ENCODE measurements at regions not wholly inside any gene's neighbourhood (a gene's known extent, or its start where the extent isn't known, plus 50 kb on each side); places are given as distances from the start of the nearest gene placed in this dataset.
"Not testable (repeated sequence)": the region's sequence is repeated elsewhere in the genome, so short reads cannot be mapped to it uniquely, and the experiment has no call there.

DNA sequence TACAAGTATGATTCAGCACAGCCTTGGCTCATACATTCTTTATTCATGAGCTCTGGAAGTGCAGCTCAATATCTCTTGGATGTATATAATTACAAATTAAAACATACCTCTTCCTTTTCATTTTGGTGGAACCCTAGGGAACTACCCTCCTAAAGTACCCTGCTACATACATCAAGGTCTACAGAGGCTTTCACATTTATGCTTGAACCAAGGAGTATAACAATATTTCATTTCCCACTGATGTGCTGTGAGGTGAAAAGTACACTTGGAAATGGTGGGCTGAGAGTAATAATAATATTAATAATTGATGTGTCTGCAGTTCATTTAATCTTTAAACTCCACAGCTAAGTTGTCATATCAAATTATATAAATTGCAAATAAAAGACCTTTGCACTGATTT is 142.2 kb upstream of the LRRC3B start:
- no peaks in the 10 kb centered on the region for H3K27me3 Mint-ChIP-seq
- no peaks in the 10 kb centered on the region for H3K36me3 Mint-ChIP-seq (ENCODE audit: low read depth)
- H3K4me3 Mint-ChIP-seq: no peak overlapping the region
- H3K4me1 Mint-ChIP-seq (ENCODE audit: low read depth): no peaks in the 10 kb centered on the region
- H3K27ac Mint-ChIP-seq: no peak overlapping the region
- peaks cover 8% of the 10 kb centered on the region for H3K9me3 Mint-ChIP-seq

DNA sequence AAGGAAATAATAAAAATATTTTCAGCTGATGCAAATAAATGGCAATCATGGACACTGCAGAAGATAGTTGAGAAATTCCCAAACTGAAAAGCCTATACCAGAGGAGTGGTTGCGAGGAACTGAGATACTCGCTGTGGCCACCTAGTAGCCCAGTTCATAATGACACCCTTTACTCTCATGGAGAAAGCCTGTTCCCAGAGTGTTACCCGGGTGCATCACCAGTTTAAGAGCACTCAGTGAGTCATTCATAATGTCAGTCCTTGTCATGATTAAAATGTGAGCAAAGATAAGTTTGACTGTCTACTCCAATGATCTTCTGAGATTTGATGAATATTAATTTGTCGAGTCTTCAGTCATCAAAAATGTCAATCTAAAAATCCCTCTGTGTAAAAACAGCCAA is 138.4 kb upstream of the LRRC3B start:
- no peak overlapping the region for H3K27ac Mint-ChIP-seq
- H3K4me3 Mint-ChIP-seq: no peak overlapping the region
- H3K27me3 Mint-ChIP-seq: no peaks in the 10 kb centered on the region
- no peaks in the 10 kb centered on the region for H3K4me1 Mint-ChIP-seq (ENCODE audit: low read depth)
- no peaks in the 10 kb centered on the region for H3K36me3 Mint-ChIP-seq (ENCODE audit: low read depth)
- H3K9me3 Mint-ChIP-seq: peaks cover 14% of the 10 kb centered on the region

DNA sequence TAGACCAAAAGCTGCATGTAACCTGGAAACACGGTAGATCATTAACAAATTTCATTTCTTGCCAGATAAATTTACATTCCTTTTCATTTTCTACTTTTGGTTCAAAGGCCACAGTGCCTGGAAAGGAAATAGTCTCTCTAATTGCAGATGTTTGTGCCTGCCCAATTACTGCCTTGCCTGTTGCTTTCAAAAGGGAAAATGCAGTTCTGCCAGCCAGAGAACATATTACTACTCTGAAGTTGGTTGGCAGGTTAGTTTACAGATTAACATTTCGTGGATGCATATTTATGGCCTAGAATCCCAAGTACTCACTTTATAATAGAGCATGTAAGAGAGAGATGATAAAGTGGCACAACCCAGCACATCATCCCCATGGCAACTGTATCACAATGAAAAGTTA is 124.3 kb upstream of the LRRC3B start:
- Mint-ChIP-seq H3K27me3 (no peaks in the 10 kb centered on the region), H3K36me3 (ENCODE audit: low read depth) (no peaks in the 10 kb centered on the region), H3K9me3 (peaks cover 4% of the 10 kb centered on the region), H3K4me1 (ENCODE audit: low read depth) (no peaks in the 10 kb centered on the region), H3K4me3 (no peak overlapping the region), H3K27ac (no peak overlapping the region)

DNA sequence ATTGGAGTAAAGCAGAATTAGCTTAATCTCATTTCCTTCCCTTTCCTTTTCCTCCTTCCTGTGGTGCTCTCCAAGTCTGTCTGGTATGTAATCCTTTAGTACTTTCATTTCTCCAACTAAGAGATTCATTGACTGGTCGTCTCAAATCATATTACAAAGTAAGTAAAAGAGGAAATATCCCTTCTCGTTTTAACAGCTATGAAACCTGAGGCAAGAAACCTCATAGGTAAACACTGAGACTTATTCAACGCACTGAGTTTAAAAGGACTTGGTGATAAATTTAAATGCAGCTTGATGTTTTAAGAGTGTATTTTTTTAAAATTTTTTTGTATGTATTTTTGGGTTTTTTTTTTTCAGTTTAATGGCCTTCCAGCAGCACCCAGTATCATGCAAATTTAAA is 117.2 kb upstream of the LRRC3B start:
- no peaks in the 10 kb centered on the region for H3K27me3 Mint-ChIP-seq
- no peaks in the 10 kb centered on the region for H3K36me3 Mint-ChIP-seq (ENCODE audit: low read depth)
- H3K4me1 Mint-ChIP-seq (ENCODE audit: low read depth): no peaks in the 10 kb centered on the region
- H3K9me3 Mint-ChIP-seq: no peaks in the 10 kb centered on the region
- no peak overlapping the region for H3K27ac Mint-ChIP-seq
- H3K4me3 Mint-ChIP-seq: no peak overlapping the region

DNA sequence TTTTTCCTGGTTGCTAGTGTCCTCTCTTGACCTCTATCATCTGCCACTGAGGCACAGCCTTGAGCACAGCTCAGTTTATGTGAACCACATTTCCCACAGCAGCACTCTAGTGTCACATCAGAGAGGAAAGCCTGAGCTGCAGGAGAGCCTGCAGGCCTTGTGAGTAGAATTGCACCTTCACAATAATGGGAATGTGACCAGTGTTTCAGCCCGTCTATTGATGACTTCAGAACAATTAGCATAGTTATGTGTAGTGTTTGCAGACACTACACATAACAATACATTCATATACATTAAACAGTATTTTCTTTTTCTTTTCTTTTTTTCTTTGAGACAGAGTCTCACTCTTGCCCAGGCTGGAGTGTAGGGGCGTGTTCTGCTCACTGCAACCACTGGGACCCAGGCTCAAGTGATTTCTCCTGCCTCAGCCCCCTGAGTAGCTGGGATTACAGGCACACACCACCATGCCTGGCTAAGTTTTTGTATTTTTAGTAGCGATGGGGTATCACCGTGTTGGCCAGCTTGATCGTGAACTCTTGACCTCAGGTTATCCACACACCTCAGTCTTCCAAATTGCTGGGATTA is 108.0 kb upstream of the LRRC3B start:
- H3K4me3 Mint-ChIP-seq; H3K27ac Mint-ChIP-seq; H3K4me1 Mint-ChIP-seq (ENCODE audit: low read depth); H3K36me3 Mint-ChIP-seq (ENCODE audit: low read depth); H3K27me3 Mint-ChIP-seq; H3K9me3 Mint-ChIP-seq: not testable (repeated sequence)

DNA sequence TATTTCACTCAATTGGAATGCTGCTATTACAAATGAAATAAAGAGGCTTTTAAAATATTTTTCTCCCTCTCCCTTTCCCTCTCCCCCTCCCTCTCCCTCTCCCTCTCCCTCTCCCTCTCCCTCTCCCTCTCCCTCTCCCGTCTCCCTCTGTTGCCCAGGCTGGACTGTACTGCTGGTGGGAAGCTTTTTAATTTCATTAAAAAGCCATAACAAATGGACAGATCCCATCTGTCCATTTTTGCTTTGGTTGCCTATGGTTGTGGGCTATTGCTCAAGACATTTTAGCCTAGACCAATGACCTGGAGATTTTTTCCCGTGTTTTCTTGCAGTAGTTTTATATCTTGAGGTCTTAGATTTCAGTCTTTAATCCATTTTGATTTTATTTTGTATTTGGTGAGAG is 107.2 kb upstream of the LRRC3B start:
- Mint-ChIP-seq H3K9me3 (peaks cover 5% of the 10 kb centered on the region), H3K27me3 (no peaks in the 10 kb centered on the region), H3K4me1 (ENCODE audit: low read depth) (no peaks in the 10 kb centered on the region), H3K4me3 (no peak overlapping the region), H3K27ac (no peak overlapping the region), H3K36me3 (ENCODE audit: low read depth) (no peaks in the 10 kb centered on the region)

DNA sequence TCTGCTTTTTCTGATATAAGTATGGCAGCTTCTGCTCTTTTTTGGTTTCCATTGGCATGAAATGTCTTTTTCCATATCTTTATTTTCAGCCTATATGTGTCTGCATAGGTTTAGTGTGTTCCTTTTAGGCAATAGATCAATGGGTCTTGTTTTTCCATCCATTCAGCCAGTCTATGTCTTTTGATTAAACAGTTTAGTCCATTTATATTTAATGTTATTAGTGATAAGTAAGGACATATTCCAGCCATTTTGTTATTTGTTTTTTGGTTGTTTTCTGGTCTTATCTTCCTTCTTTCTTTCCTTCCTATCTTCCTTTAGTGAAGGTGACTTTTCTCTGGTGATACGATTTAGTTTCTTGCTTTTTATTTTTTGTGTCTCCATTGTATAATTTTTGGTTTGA is 101.3 kb upstream of the LRRC3B start:
- H3K4me1 Mint-ChIP-seq (ENCODE audit: low read depth): no peaks in the 10 kb centered on the region
- H3K4me3 Mint-ChIP-seq: no peak overlapping the region
- H3K9me3 Mint-ChIP-seq: peaks cover 9% of the 10 kb centered on the region
- H3K36me3 Mint-ChIP-seq (ENCODE audit: low read depth): no peaks in the 10 kb centered on the region
- no peak overlapping the region for H3K27ac Mint-ChIP-seq
- H3K27me3 Mint-ChIP-seq: no peaks in the 10 kb centered on the region

DNA sequence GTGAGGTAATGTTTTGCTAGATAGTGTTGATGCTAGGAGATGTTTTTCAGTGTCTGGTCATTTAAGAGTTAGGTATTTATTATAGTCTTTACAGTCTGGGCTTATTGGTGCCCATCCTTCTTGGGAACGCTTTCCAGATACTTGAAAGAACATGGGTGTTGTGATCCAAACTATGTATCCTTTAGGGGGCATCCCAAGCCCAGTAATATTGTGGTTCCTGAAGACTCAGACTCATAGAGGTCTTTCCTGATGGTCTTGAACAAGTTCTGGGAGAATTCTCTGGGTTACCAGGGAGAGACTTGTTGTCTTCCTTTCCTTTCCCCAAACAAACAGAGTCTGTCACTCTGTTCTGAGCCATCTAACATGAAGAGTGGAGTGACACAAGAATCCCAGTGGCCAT is 99.7 kb upstream of the LRRC3B start:
- peaks cover 7% of the 10 kb centered on the region for H3K9me3 Mint-ChIP-seq
- no peaks in the 10 kb centered on the region for H3K4me1 Mint-ChIP-seq (ENCODE audit: low read depth)
- no peak overlapping the region for H3K27ac Mint-ChIP-seq
- H3K27me3 Mint-ChIP-seq: no peaks in the 10 kb centered on the region
- H3K4me3 Mint-ChIP-seq: no peak overlapping the region
- no peaks in the 10 kb centered on the region for H3K36me3 Mint-ChIP-seq (ENCODE audit: low read depth)

DNA sequence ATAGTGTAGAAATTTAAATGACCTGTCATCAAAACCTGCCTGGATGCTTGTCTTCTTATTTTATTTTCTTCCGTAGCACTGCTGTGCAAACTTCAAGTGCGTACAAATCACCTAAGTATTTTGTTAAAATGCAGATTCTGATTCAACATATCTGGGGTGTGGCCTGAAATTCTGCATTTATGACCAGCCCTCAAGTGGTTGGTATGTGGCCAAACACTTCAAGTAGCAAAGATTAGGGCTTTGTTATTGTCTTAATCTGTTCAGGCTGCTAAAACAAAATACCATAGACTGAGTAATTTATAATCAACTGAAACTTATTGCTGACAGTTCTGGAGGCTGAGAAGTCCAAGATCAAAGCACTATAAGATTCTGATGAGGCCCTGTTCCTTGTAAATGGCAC is 97.6 kb upstream of the LRRC3B start:
- Mint-ChIP-seq H3K4me1 (ENCODE audit: low read depth) (no peaks in the 10 kb centered on the region), H3K4me3 (no peak overlapping the region), H3K36me3 (ENCODE audit: low read depth) (no peaks in the 10 kb centered on the region), H3K9me3 (peaks cover 16% of the 10 kb centered on the region), H3K27me3 (no peaks in the 10 kb centered on the region), H3K27ac (no peak overlapping the region)

DNA sequence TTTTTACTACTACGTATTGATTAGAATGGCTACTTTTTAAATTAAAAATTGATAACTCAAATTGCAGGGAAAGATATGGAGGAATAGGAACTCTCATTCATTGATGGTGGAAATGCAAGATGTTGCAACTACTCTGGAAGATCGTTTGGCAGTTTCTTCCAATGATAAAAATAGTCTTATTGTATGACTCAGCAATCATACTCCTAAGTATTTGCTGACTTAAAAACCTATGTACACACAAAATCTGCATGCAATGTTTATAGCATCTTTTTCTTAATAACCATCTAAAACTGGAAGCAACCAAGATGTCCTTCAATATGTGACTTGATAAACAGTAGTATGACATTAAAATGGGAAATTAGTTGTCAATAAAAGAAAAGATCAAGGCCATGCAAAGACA is 87.4 kb upstream of the LRRC3B start:
- Mint-ChIP-seq H3K27ac (no peak overlapping the region), H3K4me3 (no peak overlapping the region), H3K4me1 (ENCODE audit: low read depth) (no peaks in the 10 kb centered on the region), H3K27me3 (no peaks in the 10 kb centered on the region), H3K9me3 (peaks cover 10% of the 10 kb centered on the region), H3K36me3 (ENCODE audit: low read depth) (no peaks in the 10 kb centered on the region)

DNA sequence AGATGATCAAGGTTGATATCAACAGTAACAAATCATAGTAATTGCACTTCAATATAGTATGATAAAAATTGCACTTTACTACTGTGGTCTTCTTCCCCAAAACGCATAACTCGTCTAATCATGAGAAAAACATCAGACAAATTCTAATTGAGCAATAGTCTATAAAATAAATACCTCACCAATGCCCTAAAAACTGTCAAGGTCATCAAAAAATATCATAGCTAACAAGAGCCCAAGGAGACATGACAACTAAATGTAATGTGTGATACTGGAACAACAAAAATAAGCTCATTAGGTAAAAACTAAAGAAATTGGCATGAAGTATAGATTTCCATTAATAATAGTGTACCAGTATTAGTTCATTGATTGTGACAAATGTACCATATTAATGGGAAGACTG is 85.6 kb upstream of the LRRC3B start:
- Mint-ChIP-seq H3K9me3 (peaks cover 10% of the 10 kb centered on the region), H3K27ac (no peak overlapping the region)

DNA sequence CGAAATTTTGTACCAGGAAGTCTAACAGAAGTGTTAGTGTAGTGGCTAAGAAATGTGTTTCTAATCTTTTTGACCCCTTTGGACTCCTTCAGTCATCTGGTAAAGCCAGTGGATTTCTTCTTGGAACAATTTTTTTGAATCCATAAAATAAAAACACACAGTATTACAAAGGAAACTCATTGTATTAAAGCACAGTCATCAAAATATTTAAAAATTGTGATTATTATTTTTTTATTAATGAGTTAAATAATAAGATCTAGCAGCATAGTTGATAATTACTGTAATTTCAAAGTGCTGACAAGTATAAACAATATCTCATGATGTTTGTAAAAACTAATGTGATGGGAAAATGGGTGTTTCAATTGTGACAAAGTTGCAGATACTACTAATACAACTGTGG is 72.2 kb upstream of the LRRC3B start:
- Mint-ChIP-seq H3K27ac (no peak overlapping the region), H3K27me3 (no peaks in the 10 kb centered on the region), H3K36me3 (ENCODE audit: low read depth) (no peaks in the 10 kb centered on the region), H3K4me1 (ENCODE audit: low read depth) (no peaks in the 10 kb centered on the region), H3K4me3 (no peak overlapping the region), H3K9me3 (peaks cover 9% of the 10 kb centered on the region)

More for the DNA sequence above, 85.6 kb upstream of the LRRC3B start:
- Mint-ChIP-seq H3K36me3 (ENCODE audit: low read depth) (no peaks in the 10 kb centered on the region), H3K27me3 (no peaks in the 10 kb centered on the region), H3K4me1 (ENCODE audit: low read depth) (no peaks in the 10 kb centered on the region), H3K4me3 (no peak overlapping the region)

DNA sequence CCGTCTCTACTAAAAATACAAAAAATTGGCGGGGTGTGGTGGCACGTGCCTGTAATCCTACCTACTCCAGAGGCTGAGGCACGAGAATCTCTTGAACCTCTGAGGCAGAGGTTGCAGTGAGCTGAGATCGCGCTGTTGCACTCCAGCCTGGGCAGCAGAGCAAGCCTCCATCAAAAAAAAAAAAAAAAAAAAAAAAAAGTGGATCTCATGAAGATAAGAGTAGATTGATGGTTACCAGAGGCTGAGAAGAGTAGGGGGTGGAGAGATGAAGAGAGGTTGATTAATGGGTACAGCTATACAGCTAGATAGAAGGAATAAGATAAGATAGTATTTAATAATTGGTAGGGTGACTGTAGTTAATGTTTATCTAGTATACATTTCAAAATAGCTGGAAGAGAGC is 65.9 kb upstream of the LRRC3B start:
- Mint-ChIP-seq H3K4me3 (no peak overlapping the region), H3K9me3 (peaks cover 4% of the 10 kb centered on the region), H3K36me3 (ENCODE audit: low read depth) (no peaks in the 10 kb centered on the region), H3K27me3 (no peaks in the 10 kb centered on the region), H3K4me1 (ENCODE audit: low read depth) (no peaks in the 10 kb centered on the region), H3K27ac (no peak overlapping the region)

DNA sequence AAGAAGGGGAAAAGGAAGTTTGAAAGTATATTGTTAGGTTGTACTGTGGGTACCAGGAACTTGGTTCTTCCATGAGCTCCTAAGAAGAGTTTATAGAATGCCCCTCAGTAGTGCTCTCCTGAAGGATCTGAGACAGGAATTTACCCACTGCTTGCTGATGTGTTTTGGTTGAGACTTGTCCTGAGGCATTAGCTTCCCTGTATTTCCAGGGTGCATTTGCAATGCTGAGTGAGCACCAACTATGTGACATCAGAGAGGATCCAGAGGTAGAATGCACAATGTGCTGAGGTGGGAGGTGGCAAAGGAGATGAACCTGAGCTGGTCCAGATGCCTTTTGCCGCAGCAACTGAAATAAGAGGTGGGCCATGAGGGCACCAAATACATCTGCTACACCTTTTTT is 64.3 kb upstream of the LRRC3B start:
- Mint-ChIP-seq H3K4me3 (no peak overlapping the region), H3K36me3 (ENCODE audit: low read depth) (no peaks in the 10 kb centered on the region), H3K4me1 (ENCODE audit: low read depth) (no peaks in the 10 kb centered on the region), H3K27me3 (no peaks in the 10 kb centered on the region), H3K27ac (no peak overlapping the region), H3K9me3 (peaks cover 4% of the 10 kb centered on the region)

DNA sequence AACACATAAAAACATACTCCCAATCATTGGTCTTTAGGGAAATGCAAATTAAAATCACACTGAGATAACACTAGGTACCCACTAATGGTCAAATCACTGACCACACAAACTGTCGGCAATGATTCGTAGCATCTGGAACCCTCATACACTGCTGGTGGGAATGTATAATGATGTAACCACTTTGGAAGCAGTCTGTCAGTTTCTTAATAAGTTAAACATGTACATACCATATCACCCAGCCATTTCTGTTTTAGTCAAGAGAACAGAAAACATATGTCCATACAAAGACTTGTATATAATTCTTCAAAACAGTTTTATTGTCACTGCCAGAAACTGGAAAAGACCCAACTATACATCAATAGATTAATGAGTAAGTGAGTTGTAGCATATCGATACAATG is 63.3 kb upstream of the LRRC3B start:
- H3K36me3 Mint-ChIP-seq (ENCODE audit: low read depth): no peaks in the 10 kb centered on the region
- H3K4me3 Mint-ChIP-seq: no peak overlapping the region
- no peaks in the 10 kb centered on the region for H3K9me3 Mint-ChIP-seq
- H3K27me3 Mint-ChIP-seq: no peaks in the 10 kb centered on the region
- no peaks in the 10 kb centered on the region for H3K4me1 Mint-ChIP-seq (ENCODE audit: low read depth)
- no peak overlapping the region for H3K27ac Mint-ChIP-seq

DNA sequence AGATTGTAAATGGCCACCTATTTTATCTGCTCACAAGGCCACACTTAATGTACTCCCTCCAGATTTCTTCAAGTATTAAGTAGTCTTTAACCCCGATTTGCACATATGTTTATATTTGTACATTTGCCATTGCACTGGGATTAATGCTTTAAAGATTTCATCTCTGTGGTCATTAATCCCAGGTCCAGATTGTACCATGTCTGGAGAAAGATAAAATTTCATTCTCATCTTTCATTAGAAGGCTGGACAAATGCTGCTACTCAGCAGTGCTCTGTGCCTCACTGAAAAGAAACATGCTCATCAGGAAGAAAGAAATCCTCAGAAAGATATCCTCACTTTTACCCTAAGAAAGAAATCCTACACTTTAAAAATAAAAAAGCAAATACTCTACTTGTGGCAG is 62.5 kb upstream of the LRRC3B start:
- no peaks in the 10 kb centered on the region for H3K4me1 Mint-ChIP-seq (ENCODE audit: low read depth)
- no peak overlapping the region for H3K4me3 Mint-ChIP-seq
- H3K36me3 Mint-ChIP-seq (ENCODE audit: low read depth): no peaks in the 10 kb centered on the region
- no peak overlapping the region for H3K27ac Mint-ChIP-seq
- no peaks in the 10 kb centered on the region for H3K27me3 Mint-ChIP-seq
- no peaks in the 10 kb centered on the region for H3K9me3 Mint-ChIP-seq
